T47D (cell line): ENCODE measurements at regions not wholly inside any gene's neighbourhood (a gene's known extent, or its start where the extent isn't known, plus 50 kb on each side); places are given as distances from the start of the nearest gene placed in this dataset.

Source experiments
- DNase-seq, 2 experiments: peaks; one replicate each; pipeline versions ENCODE4 v3.0.0 to v3.0.0-alpha.2; 2011 to 2012; ENCODE audit warnings: low read depth in 1 of 2, low spot score in 1 of 2
- JUND ChIP-seq: IDR thresholded peaks from 2 replicates; pipeline ENCODE4 v1.6.1; 2012; ENCODE audit warnings: low read depth
- in situ Hi-C: cut with HindIII; loops from 2 replicates; pipeline ENCODE4 v1.10.0; 2016; ENCODE audit warnings: low sequenced_read_pairs, low pct_unique_long_range_greater_than_20kb

DNA sequence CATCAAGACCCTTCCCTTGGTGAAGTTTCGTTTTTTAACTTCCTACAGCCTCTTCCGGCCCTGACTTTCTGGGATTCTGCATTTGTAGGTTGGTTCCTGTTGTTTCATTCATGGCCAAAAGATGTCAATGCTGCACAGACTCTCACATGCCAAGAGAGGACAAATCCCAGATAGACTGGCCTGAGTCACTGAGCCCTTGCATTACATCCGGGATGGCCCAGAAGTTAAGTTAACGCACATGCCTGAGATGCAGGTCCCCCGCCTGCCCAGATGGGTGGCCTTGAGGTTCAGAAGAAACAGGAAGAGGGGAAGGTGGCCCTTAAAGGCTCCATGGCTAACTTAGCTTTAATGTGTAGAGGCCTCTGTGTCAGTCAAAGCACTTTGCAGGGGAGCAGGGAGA lies 51.6 kb upstream of the SRGAP3 start:
- no peak for TF ChIP-seq JUND
- no peak for DNase-seq
- in situ Hi-C loops, result no loop called here

DNA sequence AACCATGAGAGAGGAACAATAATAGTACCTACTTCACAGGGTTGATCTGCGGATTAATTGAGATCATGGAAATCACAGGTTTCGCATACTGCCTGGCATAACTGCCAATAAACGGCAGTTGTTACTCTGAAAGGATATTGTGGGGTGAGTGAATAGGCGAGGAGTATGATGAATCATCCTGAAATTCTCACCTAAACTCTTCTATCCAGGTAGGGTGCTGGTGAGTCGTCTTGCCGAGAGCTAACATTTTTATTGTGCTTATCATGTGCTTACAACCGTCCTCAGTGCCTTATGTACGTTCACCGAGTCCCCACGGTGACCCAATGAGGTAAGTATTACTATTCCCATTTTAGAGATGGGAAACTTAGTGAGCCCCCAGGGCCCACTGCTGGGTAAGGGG lies 52.4 kb upstream of the SRGAP3 start:
- DNase-seq, result no peak
- in situ Hi-C loops, result no loop called here
- TF ChIP-seq JUND, result no peak

DNA sequence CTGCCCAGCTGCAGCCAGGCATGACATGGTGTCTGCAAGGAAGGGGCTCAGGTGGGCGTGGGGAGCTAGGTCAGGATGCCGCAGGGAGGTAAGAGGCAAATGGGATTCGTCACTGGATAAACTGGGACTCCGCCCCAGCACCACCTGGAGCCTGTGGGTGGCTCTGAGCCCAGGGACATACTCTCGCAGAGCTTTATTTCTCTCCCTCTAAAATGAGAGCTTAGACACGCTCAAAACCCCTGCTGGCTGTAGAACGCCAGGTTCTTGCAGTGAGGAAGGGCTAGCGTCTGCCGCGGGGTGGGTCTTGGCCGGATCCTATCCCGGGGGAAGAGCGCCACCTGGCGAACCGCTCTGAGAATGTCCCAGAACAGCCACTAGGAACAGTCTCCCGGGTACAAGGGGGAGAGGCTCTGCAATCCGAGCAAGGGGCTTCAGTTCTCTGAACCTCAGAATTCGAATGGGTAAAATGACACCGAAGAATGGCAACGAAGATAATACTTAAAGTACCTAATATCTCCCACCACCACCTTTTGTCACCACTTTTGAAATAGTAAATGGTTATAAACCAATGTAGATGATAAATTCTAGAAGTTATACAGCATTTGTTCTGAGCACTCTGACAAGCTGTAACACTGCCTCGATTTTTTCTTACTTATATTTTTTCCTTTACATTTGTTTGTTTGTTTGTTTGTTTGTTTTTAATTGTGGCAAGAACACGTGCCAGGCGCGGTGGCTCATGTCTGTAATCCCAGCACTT lies 53.2 kb upstream of the SRGAP3 start:
- in situ Hi-C loops, result no loop called here

DNA sequence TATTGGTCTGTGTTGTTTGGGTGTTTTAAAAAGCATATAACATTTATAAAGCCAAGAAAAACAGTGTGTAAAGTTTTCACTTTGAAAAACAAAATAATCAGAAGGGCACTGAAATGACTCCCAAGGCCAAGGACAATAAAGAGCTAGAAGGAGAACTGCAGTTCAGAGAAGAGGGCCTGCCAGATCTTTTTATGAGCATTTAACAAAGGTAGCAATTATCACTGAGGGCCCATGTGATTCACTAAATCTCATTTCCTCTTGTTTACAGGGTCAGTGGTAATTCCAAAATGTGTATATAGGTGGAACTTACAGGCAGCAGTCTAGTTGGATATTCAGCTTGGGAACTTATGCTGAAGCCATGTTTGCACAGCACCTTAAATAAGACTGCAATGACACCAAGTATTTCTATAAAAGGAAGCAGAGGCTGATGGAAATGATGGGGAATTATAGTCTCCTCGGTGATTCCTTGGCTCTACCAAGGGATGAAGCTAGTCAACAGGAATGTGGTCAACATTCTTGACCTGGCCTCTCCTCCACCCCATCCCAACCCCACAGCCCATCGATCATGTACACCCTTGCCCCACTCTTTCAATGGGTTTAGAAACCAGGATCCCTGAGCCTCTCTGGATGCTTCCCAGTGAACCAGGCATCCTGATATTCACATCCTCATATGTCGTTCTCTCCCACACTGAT lies 54.4 kb upstream of the THUMPD3 start:
- in situ Hi-C loops, result no loop called here
- DNase-seq, result no peak
- no peak for TF ChIP-seq JUND

More for the DNA sequence above, 53.2 kb upstream of the SRGAP3 start:
- DNase-seq, result peak; percentile 56 to 88
- TF ChIP-seq JUND, result no peak

DNA sequence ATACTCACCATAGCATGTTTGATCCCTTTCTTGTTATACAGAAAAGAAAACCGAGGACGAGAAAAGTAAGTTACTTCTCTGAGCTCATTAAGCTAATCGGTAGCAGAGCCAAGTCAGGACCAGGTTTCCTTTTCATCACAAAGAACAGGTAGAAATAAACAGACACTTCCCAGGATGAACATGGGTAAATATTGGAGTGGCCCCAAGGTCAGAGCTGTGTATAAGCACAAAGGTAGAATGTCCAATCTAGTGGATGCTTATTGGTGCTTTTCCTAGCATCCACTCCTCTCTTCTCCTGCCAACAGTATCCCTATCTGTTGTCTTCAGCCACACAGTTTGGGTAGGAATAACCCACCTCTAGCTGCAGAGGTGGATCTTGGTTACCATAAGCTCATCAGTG lies 52.8 kb upstream of the THUMPD3 start:
- in situ Hi-C loops, result no loop called here
- DNase-seq, result no peak
- TF ChIP-seq JUND, result no peak

DNA sequence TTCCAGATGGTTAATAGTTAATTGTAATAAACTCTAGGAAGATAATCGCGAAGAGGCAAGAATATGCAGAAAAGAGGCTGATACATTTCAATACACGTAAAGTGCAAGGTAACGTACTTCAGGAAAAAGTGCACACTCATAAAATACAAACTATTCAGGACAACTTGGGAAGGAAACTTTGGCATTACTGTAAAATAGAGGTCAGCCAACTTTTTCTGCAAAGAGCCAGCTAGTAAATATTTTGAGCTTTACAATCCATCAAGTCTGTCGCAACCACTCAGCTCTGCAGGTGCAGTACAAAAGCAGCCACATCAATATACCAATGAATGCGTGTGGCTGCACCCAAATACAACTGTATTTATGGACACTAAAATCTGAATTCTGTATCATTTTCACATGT lies 51.6 kb upstream of the THUMPD3 start:
- in situ Hi-C loops, result no loop called here
- peak; percentile 13 for DNase-seq
- no peak for TF ChIP-seq JUND
